GM12878 (cell line): ENCODE measurements at regions not wholly inside any gene's neighbourhood (a gene's known extent, or its start where the extent isn't known, plus 50 kb on each side); places are given as distances from the start of the nearest gene placed in this dataset.

Experiments
- JUND ChIP-seq: IDR thresholded peaks from 2 replicates; pipeline ENCODE4 v1.6.1; 2012; ENCODE audit warnings: low read depth, mild to moderate bottlenecking, low read length, improper control_type of control experiment, moderate library complexity
- KDM1A ChIP-seq: fragments of 200-600 bp; sonication (generic); IDR thresholded peaks from 2 replicates; pipeline ENCODE4 v1.6.1; 2016; ENCODE audit warnings: borderline replicate concordance
- RELA ChIP-seq: fragments of 450-650 bp; IDR thresholded peaks from 2 replicates; pipeline ENCODE4 v1.8.0; 2014; ENCODE audit warnings: borderline replicate concordance; ENCODE audit not compliant: partially characterized antibody
- SUZ12 ChIP-seq: fragments of 200-600 bp; sonication (generic); IDR thresholded peaks from one replicate; pipeline ENCODE4 v1.6.1; 2018; ENCODE audit warnings: antibody characterized with exemption, mild to moderate bottlenecking; ENCODE audit not compliant: unreplicated experiment
- ZNF274 ChIP-seq: IDR thresholded peaks from one replicate; pipeline ENCODE4 v1.8.0; 2011; ENCODE audit not compliant: insufficient read length, insufficient read depth

DNA sequence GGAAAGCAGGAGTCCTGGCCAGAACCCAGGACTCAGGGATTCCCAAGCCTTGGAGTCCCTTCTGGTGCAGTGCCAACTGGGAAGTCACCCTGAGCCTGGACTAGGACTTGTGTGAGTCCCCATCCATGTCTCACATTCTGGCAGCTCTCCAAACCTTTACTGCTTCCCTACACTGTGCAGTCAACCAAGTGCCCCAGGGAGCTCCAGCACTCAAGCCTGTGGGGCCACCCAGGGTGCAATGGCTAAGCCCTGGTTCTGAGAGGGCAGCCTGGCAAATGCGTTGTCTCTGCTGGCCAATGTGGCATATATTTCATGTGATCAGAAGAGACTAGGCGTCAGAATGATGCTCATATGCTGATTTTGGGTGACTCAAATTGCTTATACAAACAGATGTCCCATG, 223.4 kb downstream of the SP3 start:
- TF ChIP-seq RELA = no peak
- no peak for TF ChIP-seq SUZ12
- no peak for TF ChIP-seq ZNF274
- no peak for TF ChIP-seq KDM1A
- TF ChIP-seq JUND = no peak
